NCI-H2107 treated with DMSO at 0.1 percent for 48 hours (cell line): ENCODE measurements at regions not wholly inside any gene's neighbourhood (a gene's known extent, or its start where the extent isn't known, plus 50 kb on each side); places are given as distances from the start of the nearest gene placed in this dataset.
A peak's percentile ranks its signal among the peaks of the same experiment; 100 is the strongest.

Experiments used
- DNase-seq: peaks from one replicate; lab custom pipeline; 2025; ENCODE audit not compliant: unreplicated experiment; lab: John Stamatoyannopoulos, UW

GRCh38 chr21:16968436-16968835 lies 544.4 kb upstream of the CXADR start:
- no peak for DNase-seq

- no peak for DNase-seq
Observed at GRCh38 chr21:16969636-16970035, 543.2 kb upstream of the CXADR start.

DNA sequence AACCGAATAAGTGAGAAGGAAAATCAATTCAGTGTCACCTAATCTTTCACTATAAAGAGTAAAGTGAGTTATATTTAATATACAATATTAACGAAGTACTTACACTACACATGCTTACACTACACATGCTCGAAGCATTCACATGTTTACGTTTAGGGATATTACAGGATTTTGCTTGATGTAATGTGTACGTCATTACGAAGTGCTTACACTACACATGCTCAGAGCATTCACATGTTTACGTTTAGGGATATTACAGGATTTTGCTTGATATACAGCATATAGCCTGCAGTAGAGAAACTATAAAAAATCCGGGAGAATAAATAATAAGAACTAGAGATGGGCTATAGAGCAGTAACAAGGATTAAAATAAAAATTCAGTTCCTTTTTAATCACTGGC lies 538.8 kb upstream of the CXADR start:
- no peak for DNase-seq

DNA sequence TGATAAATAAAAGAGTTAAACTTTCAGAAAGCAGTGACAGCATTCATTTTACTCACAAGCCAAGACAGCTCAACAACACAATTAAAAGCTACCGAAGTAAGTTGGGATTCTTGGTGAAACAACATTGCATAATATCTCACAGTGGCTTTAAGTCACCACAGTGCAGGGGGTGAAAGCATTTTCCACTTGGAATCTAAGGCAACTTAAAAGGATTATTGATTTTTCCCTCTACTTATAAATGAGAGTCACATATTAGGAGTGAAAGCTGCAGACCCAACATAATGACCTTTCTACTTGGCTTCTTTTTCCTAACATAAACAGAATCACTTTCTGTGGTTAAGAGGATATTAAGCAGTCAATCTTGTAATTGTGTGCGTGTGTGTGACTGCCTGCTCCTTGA lies 536.6 kb upstream of the CXADR start:
- DNase-seq = peak; percentile 69

GRCh38 chr21:16978309-16978895 lies 534.4 kb upstream of the CXADR start:
- peak; percentile 12 for DNase-seq

GRCh38 chr21:16979574-16979973 lies 533.3 kb upstream of the CXADR start:
- no peak for DNase-seq

DNA sequence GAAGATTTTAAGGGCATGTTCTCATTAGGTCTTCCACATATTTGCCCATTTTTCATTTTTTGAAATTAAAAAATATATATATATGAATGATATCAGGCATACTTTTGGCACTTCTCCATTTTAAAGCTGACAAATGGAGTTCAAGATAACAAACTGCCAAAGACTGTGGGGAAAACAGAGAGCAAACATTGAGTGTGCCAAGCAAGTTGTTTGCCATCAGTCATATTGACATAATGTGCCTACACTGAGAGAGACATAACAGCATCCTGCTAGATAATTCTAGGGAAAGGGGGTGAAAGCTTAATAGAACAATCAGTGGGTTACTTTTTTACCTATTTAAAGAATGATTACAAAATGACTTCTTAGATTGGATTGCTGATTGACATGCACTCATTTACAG lies 529.4 kb upstream of the CXADR start:
- no peak for DNase-seq

DNA sequence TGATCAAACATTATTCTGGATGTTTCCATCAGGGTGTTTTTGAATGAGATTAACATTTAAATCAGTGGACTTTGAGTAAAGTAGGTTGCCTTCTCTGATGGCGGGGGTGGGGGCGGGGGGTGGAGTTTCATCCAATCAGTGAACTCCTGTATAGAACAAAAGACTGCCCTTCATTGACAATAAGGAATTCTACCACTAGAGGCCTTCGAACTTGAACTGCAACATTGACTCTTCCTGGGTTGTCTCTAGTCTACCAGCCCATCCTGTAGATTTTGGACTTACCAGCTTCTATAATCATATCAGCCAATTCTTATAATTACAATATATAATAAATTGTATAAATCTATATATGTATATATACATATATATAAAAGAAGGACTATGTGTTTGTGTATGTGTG lies 520.4 kb upstream of the CXADR start:
- DNase-seq = no peak

GRCh38 chr21:16993416-16994038 lies 519.3 kb upstream of the CXADR start:
- no peak for DNase-seq

DNA sequence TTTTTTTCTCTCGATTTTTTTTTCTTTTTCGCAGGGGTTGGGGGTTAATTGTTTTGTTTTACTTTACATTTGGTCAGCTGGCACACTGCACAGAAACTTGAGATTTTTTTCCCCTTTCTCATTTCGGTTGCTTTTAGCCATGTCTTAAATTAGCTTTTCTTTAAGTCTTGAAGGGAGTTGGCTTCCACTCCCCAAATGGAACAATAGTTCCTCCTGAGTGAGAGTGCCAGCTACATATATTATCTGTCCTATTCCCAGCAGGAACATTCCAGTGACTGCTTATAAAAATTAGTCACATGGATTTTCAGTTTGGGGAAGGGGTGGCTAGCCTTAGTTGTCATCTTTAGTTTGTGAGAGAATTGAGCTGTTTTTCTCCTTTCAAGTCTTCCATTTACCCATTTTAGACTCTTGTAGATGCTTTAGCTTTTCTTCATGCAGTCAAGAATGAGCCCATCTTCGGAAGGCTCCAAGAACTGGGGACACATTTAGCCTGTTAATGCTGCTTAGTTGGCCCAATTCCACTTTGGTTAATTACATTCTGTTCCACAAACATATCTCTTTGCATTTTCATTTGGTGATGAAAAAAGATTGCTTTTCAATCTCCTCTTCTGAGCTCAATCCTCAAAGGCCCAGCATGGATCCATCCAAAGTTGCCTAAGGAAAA lies 510.1 kb upstream of the CXADR start:
- no peak for DNase-seq

GRCh38 chr21:17003258-17003615 lies 509.6 kb upstream of the CXADR start:
- no peak for DNase-seq

GRCh38 chr21:17003763-17004373 lies 509.0 kb upstream of the CXADR start:
- DNase-seq = no peak

GRCh38 chr21:17032141-17032655 lies 480.6 kb upstream of the CXADR start:
- no peak for DNase-seq

- peak; percentile 31 for DNase-seq
Observed at GRCh38 chr21:17044696-17045095, 468.1 kb upstream of the CXADR start.

GRCh38 chr21:17045214-17045853 lies 467.5 kb upstream of the CXADR start:
- peak; percentile 65 for DNase-seq

DNA sequence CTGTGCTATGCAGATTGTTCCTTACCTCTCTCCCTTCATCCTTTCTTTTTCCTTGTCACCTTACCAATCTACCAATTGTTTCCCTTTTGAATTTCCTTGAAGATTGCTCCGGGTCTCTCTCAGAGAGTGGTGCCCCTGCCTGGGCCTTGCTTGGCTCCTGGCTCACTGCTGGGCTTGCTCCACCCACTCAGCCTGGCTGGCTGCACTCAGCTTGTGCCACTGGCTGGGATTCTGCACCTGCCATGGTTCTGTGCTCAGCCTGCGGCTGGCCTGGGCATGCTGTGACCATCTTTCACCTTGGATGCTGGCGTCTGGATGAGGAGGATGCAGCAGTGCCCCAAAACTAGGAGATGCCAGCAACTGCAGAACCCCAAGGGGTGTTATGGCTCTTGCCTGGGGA lies 463.9 kb upstream of the CXADR start:
- DNase-seq = no peak

- DNase-seq = no peak
Observed at GRCh38 chr21:17050156-17050555, 462.7 kb upstream of the CXADR start.

DNA sequence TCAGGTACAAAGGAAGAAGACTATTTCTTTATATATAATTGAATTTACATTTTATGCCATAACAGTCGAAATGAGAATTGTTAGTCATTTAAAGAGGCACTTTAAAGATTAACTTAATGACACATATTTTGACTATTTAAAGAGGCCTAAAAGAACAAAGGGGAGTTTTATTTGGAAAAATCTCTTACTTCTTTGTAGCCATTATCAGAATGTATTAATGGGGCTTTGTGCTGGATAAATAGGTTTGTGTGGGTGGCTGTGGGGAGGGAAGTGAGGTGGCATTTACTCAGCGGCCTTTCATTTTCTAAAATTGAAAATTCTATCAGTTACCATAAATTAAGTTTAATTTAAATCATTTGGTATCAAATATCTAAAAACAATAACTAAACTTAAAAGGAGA lies 462.2 kb upstream of the CXADR start:
- no peak for DNase-seq

DNA sequence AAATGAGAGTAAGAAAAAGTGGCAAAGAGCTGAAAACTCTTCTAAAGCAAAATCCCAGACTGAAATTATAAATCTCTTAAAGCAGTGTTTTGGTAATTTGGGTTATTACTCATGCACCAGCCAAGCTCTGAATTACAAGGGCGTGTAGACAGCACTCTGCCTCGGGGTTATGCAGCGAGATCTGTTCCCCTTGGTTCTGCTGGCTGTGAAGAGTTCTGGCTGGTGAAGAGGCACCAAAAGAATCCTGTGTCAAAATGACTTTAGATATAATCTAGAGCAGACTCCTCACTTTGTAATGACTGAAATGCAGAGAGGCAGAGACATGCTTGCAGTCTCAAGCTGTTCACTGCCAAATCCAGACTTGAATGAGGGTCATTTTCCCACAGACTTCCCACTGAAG lies 461.8 kb upstream of the CXADR start:
- DNase-seq = no peak

GRCh38 chr21:17053321-17053720 lies 459.5 kb upstream of the CXADR start:
- no peak for DNase-seq

- no peak for DNase-seq
Observed at GRCh38 chr21:17059936-17060335, 452.9 kb upstream of the CXADR start.

DNA sequence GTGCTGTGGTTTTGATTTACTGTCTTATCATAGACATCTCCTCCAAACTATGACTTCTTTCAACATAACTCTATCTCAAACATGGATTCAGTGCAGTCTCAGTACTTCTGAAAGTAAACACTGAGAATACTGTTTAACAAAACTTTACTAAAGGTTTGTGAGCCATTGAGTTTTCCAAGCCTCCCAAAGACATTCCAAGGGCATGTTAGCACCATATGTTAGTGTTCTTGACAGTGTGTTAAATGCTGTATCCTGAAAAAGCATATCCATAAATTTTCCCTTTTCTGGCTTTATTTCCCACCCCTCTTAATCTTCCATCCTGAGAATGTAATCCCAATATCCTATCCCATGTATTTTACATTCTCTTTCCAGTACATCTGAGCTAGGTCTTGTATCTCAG lies 446.8 kb upstream of the CXADR start:
- no peak for DNase-seq
